Stromal cell of bone marrow (primary cell): ENCODE measurements at regions not wholly inside any gene's neighbourhood (a gene's known extent, or its start where the extent isn't known, plus 50 kb on each side); places are given as distances from the start of the nearest gene placed in this dataset.

Source experiments
- DNase-seq: peaks from one replicate; pipeline ENCODE4 v3.0.0-alpha.2; 2012; ENCODE audit warnings: low read depth

DNA sequence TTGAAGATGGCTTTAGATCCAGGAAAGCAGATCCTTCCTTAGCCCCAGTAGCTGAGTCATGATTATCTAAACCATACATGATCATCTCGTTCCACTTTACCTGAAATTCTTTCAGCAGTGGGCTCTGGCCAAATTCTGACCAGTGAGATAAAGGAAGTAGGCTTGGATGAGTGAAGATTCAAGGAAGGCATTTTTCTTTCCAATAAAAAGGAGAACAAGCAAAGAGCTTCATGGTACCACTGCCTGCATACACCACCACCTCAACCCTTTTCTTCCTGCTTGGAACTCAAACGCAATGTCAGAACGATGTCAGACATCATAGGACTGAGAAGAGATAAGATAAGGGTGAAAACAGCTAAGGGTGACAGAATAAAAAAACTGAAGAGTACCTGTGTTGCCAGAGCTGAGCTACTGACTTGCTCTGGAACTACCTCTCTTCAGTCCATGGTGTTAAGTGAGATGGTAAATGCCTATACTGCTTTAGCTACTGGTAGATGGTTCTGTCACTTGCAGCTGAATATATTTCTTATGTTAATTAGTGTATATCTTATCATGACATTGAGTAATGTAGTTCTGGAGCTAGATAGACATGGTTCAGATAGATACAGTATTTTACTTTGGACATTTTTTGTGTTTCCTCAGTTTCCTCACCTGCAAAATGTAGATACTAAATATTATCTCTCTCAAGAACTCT lies 58.7 kb upstream of the ACVR1 start:
- no peak for DNase-seq

DNA sequence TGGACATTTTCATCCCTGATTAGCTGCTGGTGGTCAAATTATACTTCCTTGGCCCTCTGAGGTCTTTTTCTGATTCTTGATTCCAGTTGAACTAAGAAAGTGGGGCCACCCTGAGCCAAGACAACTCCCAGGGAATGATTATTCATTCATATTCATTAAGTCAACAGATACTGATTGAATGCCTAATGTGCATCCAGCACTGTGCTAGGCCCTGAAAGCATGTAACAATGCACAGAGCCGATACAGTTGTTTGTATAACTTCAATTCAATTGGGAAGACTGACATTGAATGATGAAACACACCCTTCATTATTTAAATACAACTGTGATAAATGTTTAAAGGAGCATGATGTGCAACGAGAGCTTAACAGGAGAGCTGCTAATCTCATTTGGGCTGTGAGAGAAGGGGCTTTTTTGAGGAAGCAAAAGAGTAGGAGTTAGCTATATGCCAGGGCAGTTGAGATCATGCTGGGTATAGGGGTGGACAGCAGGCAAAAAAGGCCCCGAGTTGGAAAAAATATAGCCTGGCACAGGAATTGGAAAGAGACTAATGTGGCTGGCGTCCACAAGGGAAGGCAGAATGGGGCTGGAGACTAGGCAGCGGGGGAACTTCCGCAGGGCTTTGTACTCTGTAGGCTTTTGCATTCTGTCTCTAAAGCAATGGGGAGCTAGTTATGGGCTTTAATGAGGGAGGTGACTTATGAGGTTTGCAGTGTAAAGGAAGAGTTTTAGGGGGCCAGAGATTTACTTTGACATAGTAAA lies 57.2 kb upstream of the ACVR1 start:
- no peak for DNase-seq

DNA sequence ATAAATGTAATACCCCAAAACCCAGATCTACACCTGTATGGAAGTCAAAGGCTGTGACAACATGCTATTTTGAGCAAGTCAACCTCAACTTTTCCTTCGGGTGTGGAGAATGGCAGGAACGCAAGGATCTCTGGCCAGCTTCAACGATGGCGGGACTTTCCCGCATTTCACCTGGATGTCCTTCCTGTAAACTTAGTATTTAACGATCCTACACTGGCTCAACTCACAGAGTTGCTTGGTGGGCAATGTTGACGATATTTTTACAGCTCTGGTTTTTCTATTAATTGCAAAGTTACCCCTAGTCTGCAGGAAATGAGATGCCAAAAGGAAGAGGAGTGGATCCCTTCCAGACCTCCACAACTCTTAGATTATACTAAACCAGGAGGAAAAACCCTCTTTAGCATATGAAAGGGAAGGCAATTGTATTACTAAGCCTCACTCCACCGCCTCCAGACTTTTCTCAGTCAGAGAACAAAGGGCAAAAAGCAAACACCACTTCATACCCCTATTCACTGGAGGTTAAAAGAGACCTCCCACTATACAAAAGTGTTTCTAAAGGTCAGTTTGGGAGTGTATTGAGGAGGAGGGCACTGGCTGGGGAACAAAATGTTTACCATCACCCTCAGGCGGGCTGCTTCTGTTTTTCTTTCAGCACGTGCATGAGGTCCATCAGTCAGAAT lies 56.5 kb upstream of the ACVR1 start:
- DNase-seq, result no peak

DNA sequence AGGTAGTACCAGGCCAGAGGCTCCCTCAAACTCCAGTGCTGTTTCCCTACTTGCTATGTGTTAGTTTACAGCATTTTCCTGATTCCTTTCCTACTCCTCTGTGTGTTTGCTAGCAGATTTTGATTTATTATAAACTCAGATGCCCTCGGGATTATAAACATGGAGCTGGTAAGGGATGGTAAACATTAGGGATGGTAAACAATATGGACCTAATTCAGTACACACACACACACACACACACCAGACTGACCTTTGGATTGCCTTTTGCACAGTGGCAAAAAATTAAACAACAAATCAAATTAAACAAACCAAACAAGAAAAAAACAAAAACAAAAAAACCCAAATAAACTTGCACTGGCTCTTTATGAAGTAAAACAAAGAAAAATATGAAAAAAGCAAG lies 55.4 kb upstream of the ACVR1 start:
- no peak for DNase-seq

DNA sequence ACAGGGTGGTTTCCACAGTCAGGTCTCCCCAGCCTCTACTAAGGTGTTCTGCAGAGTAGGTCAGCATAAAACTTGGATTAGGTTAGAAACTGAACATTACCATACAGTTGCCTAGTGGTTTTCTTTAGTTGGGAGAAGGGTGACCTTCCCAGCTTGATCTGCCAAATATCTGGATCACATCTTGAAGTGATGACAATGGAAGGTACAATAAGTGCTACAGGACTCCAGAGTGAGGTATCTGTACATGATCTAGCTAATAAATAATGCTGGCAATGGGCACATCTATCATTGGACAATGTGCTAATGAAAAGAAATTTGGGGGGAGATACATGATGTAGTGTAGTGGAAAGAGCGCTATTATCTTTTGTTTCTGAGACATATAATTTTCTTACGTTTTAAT lies 54.6 kb upstream of the ACVR1 start:
- DNase-seq, result no peak

DNA sequence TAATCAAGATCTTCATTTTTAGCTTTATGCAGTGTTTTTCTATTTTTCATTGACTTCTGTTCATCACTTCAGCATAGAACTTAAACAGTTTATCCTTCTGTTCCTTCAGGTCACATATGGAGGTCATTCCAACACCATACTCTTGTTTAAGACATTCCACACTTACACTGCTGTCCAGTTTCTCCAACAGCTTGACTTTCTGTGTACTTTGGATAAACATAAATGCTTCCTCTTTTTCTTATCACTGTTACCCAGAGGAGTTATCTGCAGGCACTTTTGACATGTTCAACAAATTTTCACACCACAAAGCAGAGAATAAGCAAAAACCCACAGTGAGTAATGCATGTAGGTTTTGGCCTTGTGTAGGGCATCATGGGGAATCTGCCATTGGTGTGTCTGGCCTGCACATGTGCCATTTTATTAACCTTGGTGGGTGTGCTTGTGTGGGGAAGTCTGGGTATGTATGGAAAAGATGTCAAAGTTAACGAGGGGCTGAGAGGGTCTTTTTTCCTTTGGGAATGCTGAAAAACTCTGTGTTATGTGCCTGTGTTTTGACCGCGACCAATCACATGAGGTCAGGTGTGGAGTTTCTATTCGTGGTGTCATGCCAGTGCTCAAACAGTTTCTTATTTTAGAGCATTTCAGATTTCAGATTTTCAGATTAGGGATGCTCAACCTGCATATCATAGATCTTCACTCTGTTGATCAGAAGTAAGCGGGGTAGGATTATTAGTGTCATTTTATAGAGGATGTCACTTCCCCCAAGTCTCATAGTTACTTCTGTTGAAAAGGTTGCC lies 53.9 kb upstream of the ACVR1 start:
- DNase-seq, result no peak

DNA sequence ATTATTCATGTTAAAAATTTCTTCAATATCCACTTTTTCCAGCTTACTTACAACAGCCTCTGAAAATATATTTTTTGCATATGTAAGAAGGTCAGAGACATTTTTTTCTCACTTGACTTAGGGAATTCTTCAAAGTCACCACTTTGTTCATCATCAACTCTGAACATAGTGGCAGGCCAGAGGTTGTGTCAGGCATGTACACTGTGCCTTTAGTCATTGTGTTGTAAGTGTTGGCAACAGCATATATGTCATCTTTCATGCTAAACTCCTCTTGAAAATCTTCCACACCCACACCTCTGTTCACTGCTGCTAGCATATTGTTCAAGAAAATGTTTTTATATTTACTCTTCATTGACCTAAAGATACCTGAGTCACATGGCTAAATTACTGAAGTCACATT lies 52.2 kb upstream of the ACVR1 start:
- no peak for DNase-seq

DNA sequence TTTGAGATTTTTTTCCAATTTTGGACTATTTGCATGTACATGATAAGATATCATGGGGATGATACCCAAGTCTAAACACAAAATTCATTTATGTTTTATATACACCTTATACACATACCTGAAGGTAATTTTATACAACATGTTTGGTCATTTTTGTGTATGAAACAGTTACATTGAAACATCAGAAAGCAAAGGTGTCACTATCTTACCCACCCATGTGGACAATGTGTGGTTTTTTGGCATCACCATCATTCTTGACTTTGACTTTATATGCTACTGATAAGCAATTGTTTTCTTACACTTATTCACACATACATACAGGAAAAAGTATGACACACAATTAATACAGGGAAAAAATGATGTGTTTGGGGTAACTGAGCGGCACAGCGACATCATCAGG lies 51.0 kb upstream of the ACVR1 start:
- DNase-seq, result no peak
